Fibroblast of mammary gland (primary cell): ENCODE measurements at regions not wholly inside any gene's neighbourhood (a gene's known extent, or its start where the extent isn't known, plus 50 kb on each side); places are given as distances from the start of the nearest gene placed in this dataset.

Experiments used
- DNase-seq: peaks from one replicate; pipeline ENCODE4 v3.0.0-alpha.2; 2010; ENCODE audit warnings: low read depth
- H3K4me3 ChIP-seq: 2 replicates; pipeline ENCODE4 v1.5.1; 2011; ENCODE audit warnings: low read depth, mild to moderate bottlenecking, low read length, moderate library complexity; ENCODE audit not compliant: control insufficient read depth
- CTCF ChIP-seq: conservative IDR thresholded peaks from 2 replicates; pipeline ENCODE4 v1.5.1; 2011; ENCODE audit warnings: low read depth, low read length, inconsistent platforms; ENCODE audit not compliant: control insufficient read depth, insufficient read depth

GRCh38 chr5:117690612-117691011 is 1116.0 kb upstream of the SEMA6A start:
- DNase-seq, result no peak
- TF ChIP-seq CTCF, result no peak
- H3K4me3 ChIP-seq, result no peak overlapping the region

DNA sequence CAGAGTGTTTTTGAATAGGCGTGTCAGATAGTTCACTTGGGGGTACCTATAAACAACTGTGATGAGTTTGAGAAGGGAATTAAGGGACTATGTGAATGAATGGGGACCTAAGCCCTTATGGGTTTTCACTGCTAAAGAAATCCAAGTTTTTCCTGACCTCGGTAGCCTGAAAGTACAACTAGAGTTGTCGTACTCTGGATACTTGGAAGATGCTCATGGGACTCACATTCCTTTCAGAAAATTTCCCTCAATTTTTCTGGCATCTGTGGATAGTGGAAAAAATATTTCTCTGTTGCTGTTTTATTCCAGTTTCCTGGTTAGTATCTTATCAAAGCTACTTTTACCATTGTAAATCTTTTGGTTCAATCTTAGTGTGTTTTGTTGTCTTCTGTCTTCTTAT is 1112.3 kb upstream of the SEMA6A start:
- no peak for DNase-seq
- TF ChIP-seq CTCF, result no peak
- H3K4me3 ChIP-seq, result no peak overlapping the region

GRCh38 chr5:117682416-117682815 is 1107.8 kb upstream of the SEMA6A start:
- no peak for DNase-seq

DNA sequence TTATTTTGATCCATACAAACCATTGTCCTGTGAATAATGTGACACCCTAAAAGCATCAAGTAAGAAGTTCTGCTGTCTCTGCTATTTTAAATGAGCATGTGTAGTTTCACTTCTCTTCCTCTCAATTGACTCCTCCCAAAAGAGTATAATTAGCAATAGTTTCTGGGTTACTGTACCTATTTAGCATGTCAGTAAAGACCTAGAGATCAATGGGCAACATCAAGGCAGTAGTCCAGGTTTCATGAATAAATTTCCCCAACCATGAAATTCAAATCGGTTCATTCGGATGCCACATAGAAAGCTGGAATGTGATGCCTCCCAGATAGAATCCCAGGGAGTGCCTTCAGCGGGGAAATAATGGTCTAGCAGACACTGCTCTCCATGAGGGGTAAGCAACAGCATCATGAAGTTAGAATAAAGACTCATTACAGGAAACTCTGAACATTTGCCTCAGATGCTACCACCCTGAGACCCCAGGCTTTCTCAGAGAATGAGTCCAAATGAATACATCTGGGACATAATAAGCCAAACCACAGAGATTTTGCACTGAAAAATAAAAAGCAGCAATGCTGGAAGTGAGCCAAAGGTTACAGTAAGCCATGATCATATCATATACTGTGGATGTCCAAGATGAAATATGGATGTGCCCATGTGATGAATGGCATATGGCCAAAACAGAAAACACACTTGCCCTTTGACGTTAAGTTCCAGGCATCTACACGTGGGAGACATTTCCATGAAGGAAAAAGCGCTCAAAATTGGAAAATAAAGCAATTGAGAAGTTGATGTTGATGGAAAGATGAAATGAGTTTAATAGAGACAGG is 1107.0 kb upstream of the SEMA6A start:
- H3K4me3 ChIP-seq, result no peak overlapping the region
- TF ChIP-seq CTCF, result no peak
- DNase-seq, result no peak

More at GRCh38 chr5:117682416-117682815, 1107.8 kb upstream of the SEMA6A start:
- no peak overlapping the region for H3K4me3 ChIP-seq
- no peak for TF ChIP-seq CTCF

- TF ChIP-seq CTCF, result no peak
- H3K4me3 ChIP-seq, result no peak overlapping the region
- DNase-seq, result no peak
Measured at GRCh38 chr5:117680426-117680825, 1105.8 kb upstream of the SEMA6A start.

DNA sequence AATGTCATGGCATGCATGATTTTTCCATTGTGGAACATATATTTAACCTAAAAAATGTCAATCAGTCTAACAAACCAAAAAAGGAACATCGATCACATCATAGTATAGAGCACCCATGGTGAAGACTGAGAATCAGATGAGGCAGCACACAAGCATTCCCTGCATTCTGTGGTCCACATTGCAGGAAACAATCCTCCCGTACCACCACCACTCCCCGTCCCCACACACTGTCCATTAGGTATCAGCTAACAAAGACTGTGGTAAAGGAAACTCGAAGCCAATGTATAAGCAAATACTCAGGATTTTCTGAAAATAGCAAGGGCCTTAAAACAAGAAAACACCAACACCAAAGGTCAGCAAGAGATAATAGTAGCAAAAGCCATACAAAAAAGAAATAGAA is 1104.4 kb upstream of the SEMA6A start:
- no peak overlapping the region for H3K4me3 ChIP-seq
- DNase-seq, result no peak
- TF ChIP-seq CTCF, result no peak
